ENCODE measurements at regions not wholly inside any gene's neighbourhood (a gene's known extent, or its start where the extent isn't known, plus 50 kb on each side); places are given as distances from the start of the nearest gene placed in this dataset.

DNA sequence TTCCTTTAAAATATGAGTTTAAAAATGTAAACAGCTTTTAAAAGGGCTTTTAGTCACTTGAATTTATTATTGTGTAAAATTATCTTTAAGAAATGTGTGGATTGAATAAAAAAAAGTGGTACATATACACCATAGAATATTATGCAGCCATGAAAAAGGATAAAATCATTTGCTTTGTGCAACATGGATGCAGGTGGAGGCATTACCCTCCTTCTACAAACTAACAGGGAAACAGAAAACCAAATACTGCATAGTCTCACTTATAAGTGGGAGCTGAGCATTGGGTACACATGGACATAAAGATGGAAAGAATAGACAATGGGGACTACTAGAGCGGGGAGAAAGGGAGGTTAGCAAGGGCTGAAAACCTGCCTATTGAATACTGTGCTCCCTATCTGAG, 999.3 kb downstream of the SLITRK5 start:
- TF ChIP-seq, protein P1, sequence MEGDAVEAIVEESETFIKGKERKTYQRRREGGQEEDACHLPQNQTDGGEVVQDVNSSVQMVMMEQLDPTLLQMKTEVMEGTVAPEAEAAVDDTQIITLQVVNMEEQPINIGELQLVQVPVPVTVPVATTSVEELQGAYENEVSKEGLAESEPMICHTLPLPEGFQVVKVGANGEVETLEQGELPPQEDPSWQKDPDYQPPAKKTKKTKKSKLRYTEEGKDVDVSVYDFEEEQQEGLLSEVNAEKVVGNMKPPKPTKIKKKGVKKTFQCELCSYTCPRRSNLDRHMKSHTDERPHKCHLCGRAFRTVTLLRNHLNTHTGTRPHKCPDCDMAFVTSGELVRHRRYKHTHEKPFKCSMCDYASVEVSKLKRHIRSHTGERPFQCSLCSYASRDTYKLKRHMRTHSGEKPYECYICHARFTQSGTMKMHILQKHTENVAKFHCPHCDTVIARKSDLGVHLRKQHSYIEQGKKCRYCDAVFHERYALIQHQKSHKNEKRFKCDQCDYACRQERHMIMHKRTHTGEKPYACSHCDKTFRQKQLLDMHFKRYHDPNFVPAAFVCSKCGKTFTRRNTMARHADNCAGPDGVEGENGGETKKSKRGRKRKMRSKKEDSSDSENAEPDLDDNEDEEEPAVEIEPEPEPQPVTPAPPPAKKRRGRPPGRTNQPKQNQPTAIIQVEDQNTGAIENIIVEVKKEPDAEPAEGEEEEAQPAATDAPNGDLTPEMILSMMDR (IDR thresholded peaks at IDR 0.05), result no peak
- no peak for TF ChIP-seq POLR2A (IDR thresholded peaks at IDR 0.05)

All from esophagus squamous epithelium (tissue), 4 donors.